T-helper 1 cell treated with Interleukin-12 subunit alpha and Interleukin-12 subunit beta and Interleukin-4 antibody, amounts not matched to agents 30 μg/mL and 1 μg/mL, for 36 hours (primary cell): ENCODE measurements at regions not wholly inside any gene's neighbourhood (a gene's known extent, or its start where the extent isn't known, plus 50 kb on each side); places are given as distances from the start of the nearest gene placed in this dataset.

ENCODE experiments used
- H3K27ac Mint-ChIP-seq: one replicate; pipeline ENCODE4 v1.8.0; 2021; ENCODE audit warnings: mild to moderate bottlenecking, mixed read lengths
- H3K27me3 Mint-ChIP-seq: one replicate; pipeline ENCODE4 v1.8.0; 2021; ENCODE audit warnings: low read depth, mixed read lengths
- H3K36me3 Mint-ChIP-seq: one replicate; pipeline ENCODE4 v1.8.0; 2021; ENCODE audit warnings: low read depth, mixed read lengths
- H3K4me1 Mint-ChIP-seq: one replicate; pipeline ENCODE4 v1.8.0; 2021; ENCODE audit warnings: low read depth, mixed read lengths
- H3K4me3 Mint-ChIP-seq: one replicate; pipeline ENCODE4 v1.8.0; 2021; ENCODE audit warnings: mild to moderate bottlenecking, moderate library complexity, mixed read lengths
- H3K9me3 Mint-ChIP-seq: one replicate; pipeline ENCODE4 v1.8.0; 2021; ENCODE audit warnings: mixed read lengths

DNA sequence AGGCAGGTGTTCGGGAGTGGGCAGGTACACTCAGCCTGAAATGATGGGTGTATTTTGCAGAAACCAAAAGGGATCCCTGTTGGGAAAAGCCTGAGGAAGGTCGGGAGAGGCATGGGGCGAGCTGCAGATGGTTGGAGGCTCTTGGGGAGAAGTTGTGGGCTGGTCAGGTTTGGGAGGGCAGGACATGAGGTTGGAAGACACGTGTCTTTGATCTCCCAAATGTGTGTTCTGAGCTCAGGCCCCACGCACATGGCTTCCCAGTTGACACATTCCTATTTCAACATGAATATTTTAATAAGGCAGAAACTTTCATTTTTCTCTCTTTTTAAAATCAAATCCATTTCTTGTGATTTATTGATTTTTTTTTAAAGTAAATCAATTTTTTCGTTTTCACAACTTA is 1003.3 kb downstream of the TBC1D22A start:
- Mint-ChIP-seq H3K9me3 (no peaks in the 10 kb centered on the region), H3K36me3 (no peaks in the 10 kb centered on the region), H3K27ac (no peak overlapping the region), H3K4me1 (no peaks in the 10 kb centered on the region), H3K27me3 (no peaks in the 10 kb centered on the region), H3K4me3 (no peak overlapping the region)

DNA sequence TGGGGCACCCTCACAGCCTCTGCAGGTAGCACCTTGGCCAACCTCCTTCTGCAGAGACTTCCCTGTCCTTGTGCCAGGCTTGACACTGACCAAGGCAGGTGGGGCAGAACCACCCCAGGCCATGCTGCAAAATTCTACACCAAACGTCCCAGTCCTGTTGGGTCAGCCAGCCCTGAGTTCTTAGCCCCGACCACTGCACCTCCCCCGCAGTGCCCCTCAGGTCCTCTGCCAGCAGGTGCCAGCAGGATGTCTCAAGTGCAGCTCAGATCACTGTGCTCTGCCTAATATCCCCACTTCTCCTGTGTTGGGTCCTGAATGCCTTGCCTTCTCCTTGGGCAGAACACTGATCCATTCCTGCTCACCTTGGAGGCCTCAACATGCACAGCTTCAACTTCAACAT is 999.7 kb downstream of the TBC1D22A start:
- H3K4me3 Mint-ChIP-seq: no peak overlapping the region
- H3K27me3 Mint-ChIP-seq: no peaks in the 10 kb centered on the region
- H3K27ac Mint-ChIP-seq: no peak overlapping the region
- no peaks in the 10 kb centered on the region for H3K9me3 Mint-ChIP-seq
- H3K4me1 Mint-ChIP-seq: no peaks in the 10 kb centered on the region
- H3K36me3 Mint-ChIP-seq: no peaks in the 10 kb centered on the region

DNA sequence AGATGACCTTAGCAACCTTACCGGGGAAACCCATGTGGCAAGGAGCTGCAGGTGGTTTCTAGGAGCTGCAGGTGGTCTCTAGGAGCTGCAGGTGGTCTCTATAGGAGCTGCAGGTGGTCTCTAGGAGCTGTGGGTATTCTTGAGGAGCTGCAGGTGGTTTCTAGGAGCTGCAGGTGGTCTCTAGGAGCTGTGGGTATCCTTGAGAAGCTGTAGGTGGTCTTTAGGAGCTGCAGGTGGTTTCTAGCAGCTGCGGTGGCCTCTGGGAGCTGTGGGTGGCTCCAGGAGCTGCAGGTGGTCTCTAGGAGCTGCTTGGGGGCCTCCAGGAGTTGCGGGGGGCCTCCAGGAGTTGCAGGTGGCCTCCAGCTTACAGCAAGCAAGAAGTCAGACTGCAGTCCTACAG is 997.5 kb downstream of the TBC1D22A start:
- Mint-ChIP-seq H3K4me3 (no peak overlapping the region), H3K9me3 (no peaks in the 10 kb centered on the region), H3K36me3 (no peaks in the 10 kb centered on the region), H3K27ac (no peak overlapping the region), H3K27me3 (no peaks in the 10 kb centered on the region), H3K4me1 (no peaks in the 10 kb centered on the region)

DNA sequence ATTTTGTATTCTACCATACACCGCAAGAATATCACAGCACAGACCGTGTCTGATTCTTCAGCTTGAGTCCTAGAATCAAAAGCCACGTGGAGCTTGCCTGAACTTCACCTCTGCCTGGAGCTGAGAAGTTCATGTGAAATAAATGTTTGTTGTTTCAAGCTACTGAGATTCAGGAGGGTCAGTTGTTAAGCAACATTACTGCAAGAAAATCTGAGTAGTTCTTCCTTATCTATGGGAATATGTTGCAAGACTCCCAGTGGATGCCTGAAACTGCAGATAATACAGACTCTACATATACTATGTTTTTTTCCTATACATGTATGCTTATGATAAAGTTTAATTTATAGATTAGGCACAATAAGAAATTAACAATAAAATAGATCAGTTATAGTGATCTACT is 995.3 kb downstream of the TBC1D22A start:
- H3K36me3 Mint-ChIP-seq: no peaks in the 10 kb centered on the region
- no peaks in the 10 kb centered on the region for H3K9me3 Mint-ChIP-seq
- no peak overlapping the region for H3K4me3 Mint-ChIP-seq
- no peaks in the 10 kb centered on the region for H3K4me1 Mint-ChIP-seq
- H3K27ac Mint-ChIP-seq: no peak overlapping the region
- no peaks in the 10 kb centered on the region for H3K27me3 Mint-ChIP-seq

DNA sequence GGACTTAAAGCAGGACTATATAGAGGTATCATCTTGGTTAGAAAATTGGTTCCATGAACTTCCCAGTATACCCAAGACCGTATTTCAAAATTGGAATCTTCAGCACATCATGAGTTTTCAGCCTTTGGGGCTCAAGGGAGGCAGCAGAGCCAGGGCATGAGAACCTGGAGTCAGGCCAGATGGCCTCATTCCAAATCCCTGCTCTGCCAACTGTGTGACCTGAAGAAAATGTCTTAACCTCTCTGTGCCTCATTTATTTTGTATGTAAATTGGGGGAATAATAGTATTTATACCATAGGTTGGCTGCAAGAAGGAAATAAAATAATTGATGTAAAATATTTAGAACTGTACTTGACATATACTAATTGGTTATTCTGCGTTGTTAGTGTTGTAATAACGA is 987.6 kb downstream of the TBC1D22A start:
- Mint-ChIP-seq H3K4me3 (no peak overlapping the region), H3K27me3 (peaks cover 3% of the 10 kb centered on the region), H3K36me3 (no peaks in the 10 kb centered on the region), H3K9me3 (no peaks in the 10 kb centered on the region), H3K4me1 (no peaks in the 10 kb centered on the region), H3K27ac (no peak overlapping the region)

DNA sequence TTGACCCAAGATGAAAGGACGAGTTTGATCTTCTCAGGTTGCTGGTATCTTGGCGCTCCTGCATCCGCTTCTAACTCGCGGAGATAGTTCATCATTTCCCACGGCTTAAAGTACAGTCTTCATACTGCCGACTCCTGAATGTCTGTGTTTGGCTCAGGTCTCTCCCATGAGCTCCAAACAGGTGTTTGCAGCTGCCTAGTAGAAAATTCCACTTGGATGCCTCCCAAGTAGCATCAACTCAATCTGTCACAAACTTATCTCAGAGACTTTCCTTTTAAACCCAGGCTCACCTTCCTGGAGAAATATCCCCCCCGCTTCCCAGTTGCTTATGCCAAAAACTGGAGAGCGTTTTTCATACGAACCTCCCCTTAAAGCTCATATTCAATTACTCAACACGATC is 986.5 kb downstream of the TBC1D22A start:
- H3K4me1 Mint-ChIP-seq: no peaks in the 10 kb centered on the region
- H3K36me3 Mint-ChIP-seq: no peaks in the 10 kb centered on the region
- H3K4me3 Mint-ChIP-seq: no peak overlapping the region
- H3K27ac Mint-ChIP-seq: no peak overlapping the region
- H3K27me3 Mint-ChIP-seq: peaks cover 3% of the 10 kb centered on the region
- no peaks in the 10 kb centered on the region for H3K9me3 Mint-ChIP-seq

DNA sequence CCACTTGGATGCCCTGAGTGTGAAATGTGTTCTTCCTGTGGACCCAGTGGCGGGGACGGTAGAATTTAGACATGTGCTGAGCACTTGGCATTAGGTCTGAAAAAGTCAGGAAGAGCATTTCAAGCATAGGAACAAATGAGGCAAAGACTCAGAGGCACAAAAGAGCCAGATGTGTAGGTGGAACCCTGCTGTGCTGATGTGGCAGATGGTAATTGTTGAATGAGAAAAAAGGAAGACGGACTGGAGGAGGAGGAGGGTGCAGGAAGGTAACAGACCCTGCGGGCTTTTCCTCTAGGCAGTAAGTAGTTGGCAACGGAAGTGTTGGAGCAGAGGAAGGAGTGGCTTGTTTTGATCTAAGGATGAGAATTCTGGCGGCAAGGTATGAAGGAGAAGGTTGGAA is 985.8 kb downstream of the TBC1D22A start:
- Mint-ChIP-seq H3K27me3 (peaks cover 3% of the 10 kb centered on the region), H3K27ac (no peak overlapping the region), H3K36me3 (no peaks in the 10 kb centered on the region), H3K9me3 (no peaks in the 10 kb centered on the region), H3K4me3 (no peak overlapping the region), H3K4me1 (no peaks in the 10 kb centered on the region)

DNA sequence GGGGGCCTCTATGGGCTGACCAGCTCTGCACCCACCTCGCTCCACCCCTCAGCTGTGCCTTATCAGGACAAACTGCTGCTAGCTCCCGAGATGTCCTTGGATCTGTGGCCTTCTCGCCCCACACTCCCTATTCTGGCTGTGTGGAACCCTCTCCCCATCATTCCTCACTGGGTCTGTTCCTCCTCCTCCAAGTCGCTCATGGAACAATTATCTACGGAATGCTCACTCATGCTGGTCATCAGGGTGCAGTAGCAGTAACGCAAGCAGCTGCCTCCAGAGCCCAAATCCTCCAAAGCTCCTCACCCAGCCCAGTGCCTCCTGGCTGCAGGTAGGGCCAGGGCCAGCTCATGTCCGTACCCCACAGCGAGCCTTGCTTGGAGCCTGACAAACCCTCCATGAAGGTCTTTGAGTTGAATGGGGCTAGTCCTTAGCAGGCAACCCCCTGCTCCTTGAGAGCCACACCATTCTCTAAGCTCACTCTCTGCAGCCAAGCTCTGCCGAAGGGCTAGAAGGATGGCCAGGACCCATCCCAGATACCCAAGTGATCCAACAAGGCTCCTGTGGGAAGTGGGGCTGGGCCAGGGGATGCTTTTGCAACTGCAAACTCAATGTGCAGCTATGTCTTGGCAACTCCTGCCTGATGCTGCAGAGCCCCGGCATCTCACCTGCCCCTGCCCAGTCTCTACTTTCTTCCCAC is 977.8 kb downstream of the TBC1D22A start:
- H3K4me3 Mint-ChIP-seq: no peak overlapping the region

DNA sequence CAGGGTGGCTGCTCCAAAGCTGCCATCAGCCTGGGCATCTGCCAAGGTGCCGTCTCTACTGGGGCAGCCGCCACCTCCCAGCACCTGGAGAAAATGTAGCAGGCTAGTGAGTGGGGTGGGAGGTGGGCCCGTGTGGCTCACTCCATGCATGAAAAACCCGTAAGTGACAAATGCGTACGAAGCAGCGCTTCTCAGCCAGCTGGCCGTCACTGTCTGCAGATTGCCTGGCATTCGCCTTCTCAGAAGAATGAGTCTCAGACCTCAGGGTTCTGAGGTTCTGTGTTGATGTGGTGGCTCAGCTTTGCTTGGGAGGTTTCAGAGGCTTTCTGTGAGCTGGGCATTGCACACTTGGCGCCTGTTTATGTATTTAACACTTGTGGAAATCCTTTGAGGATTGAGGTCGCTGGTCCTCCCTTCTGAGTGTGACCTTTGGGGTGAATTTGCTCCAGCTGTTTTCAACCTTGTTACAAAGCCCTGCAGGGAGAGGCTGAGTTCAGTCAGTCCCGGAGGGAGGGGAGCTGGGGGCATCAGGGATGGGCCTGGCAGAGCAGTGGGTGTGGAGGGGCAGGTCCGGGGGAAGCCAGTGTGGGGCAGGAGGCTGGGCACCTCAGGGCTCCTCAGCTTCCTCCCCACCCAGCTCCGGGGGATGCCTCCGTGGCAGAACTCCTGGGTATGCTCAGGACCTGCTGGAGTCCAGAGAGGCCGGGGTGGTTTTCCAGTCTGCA is 977.0 kb downstream of the TBC1D22A start:
- Mint-ChIP-seq H3K4me3 (no peak overlapping the region), H3K27ac (no peak overlapping the region), H3K36me3 (no peaks in the 10 kb centered on the region), H3K4me1 (no peaks in the 10 kb centered on the region), H3K9me3 (no peaks in the 10 kb centered on the region), H3K27me3 (no peaks in the 10 kb centered on the region)

More for the DNA sequence above, 977.8 kb downstream of the TBC1D22A start:
- H3K27ac Mint-ChIP-seq: no peak overlapping the region
- no peaks in the 10 kb centered on the region for H3K36me3 Mint-ChIP-seq
- H3K4me1 Mint-ChIP-seq: no peaks in the 10 kb centered on the region
- no peaks in the 10 kb centered on the region for H3K9me3 Mint-ChIP-seq
- no peaks in the 10 kb centered on the region for H3K27me3 Mint-ChIP-seq

DNA sequence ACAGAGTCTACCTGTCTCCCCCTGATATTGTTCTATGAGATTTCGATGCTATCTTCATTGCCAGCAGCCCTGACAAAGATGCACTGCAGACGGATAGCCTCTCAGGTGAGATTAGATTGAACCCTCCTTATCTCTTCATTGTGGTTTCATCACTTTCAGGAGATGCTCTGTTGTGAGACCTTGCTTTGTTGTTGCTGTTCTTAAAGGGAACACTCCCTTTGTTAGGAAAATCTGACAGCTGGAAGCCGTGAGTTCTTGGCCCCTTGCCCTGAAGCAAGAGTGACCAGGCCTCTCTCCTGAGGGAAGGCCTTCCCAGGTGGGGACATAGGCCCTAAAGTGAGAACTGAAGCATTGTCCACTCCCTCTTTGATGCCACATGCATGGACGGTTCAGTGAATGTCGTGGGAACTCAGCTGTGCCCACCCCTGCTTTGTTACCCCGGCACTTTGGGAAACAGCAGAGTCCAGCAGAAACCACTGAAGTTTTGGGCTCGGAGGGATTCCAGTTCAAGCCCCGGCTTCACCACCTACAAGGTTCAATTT is 976.1 kb downstream of the TBC1D22A start:
- H3K4me1 Mint-ChIP-seq: no peaks in the 10 kb centered on the region
- no peak overlapping the region for H3K27ac Mint-ChIP-seq
- H3K4me3 Mint-ChIP-seq: no peak overlapping the region
- no peaks in the 10 kb centered on the region for H3K36me3 Mint-ChIP-seq
- H3K27me3 Mint-ChIP-seq: no peaks in the 10 kb centered on the region
- H3K9me3 Mint-ChIP-seq: no peaks in the 10 kb centered on the region

DNA sequence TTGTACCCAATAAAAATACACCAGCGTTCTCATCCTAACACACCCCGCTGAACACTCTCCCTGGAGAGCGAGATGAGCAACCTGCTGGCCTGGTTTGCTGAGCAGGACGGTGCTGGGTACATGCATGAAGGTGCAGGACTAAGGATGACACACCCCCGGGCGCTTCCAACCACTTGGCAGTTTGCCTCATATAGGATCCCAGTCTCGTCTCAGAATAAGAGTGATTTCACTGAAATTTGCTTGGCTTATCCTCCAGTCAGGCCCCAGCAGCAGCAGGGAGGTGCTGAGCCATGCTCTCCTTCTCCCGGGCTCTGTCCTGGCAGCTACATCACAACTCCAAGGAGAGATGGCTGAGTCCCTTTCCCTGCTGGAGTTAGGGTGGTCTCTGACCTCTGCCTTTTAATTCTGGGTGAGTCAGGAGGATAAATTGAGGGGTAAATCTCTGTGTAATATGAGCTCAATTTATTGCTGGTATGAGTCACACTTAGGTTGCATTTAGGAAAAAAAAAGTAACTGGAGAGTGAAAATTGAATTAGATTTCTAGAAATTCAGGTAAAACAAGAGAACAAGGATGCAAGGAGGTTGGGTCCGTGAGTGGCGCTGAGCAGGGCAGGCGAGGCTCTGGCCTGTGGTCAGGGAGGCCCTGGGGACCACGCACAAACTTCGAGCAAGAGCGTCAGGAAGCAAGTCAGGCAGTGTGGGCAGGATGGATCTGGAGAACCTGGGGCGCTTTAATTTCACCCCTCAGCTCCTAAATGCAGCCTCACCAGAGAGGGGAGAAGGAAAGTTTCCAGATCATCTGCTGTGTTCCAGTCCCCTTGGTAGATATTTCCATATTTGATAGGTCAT is 974.0 kb downstream of the TBC1D22A start:
- Mint-ChIP-seq H3K9me3 (peaks cover 9% of the 10 kb centered on the region), H3K27me3 (no peaks in the 10 kb centered on the region), H3K4me1 (no peaks in the 10 kb centered on the region), H3K4me3 (no peak overlapping the region), H3K36me3 (no peaks in the 10 kb centered on the region), H3K27ac (no peak overlapping the region)

DNA sequence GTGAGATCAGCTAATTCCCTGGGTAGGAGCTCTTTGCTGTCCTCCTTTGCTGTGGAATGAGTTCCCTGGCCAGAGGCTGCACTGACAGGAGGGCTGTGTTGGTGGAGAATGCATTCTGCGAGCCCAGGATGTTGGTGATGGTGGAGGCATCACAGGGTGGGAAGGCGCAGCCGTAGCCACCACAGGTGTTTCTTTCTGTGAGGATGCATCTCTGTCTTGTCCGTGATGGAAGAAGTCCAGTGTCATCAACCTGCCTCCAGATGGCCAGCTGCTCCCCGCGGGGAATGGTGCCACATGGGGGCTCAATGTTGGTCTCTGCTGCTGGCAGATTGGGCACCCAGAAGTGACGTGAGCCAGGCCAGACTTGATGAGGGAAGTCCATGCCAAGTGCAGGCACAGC is 972.1 kb downstream of the TBC1D22A start:
- H3K36me3 Mint-ChIP-seq: no peaks in the 10 kb centered on the region
- H3K27me3 Mint-ChIP-seq: no peaks in the 10 kb centered on the region
- H3K4me3 Mint-ChIP-seq: no peak overlapping the region
- H3K9me3 Mint-ChIP-seq: peaks cover 9% of the 10 kb centered on the region
- H3K27ac Mint-ChIP-seq: no peak overlapping the region
- no peaks in the 10 kb centered on the region for H3K4me1 Mint-ChIP-seq

DNA sequence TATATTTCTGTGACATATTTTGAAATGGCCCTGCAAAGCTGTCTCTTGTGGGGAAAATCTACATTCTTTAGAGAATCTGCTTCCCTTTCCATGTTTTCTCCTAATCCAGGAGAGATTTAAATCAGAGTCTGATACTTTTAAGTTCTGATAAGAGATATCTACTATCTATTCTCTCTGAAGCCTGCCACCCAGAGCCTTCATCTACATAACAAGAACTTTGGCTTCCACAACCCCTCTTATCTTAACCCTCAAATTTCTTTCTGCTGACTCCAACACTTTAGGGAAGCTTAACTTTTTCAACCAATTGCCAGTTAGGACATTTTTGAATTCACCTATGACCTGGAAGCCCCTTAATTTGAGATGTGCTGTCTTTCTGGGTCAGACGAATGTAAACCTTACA is 965.2 kb downstream of the TBC1D22A start:
- no peaks in the 10 kb centered on the region for H3K36me3 Mint-ChIP-seq
- H3K27me3 Mint-ChIP-seq: no peaks in the 10 kb centered on the region
- H3K27ac Mint-ChIP-seq: no peak overlapping the region
- peaks cover 7% of the 10 kb centered on the region for H3K9me3 Mint-ChIP-seq
- H3K4me1 Mint-ChIP-seq: no peaks in the 10 kb centered on the region
- H3K4me3 Mint-ChIP-seq: no peak overlapping the region

DNA sequence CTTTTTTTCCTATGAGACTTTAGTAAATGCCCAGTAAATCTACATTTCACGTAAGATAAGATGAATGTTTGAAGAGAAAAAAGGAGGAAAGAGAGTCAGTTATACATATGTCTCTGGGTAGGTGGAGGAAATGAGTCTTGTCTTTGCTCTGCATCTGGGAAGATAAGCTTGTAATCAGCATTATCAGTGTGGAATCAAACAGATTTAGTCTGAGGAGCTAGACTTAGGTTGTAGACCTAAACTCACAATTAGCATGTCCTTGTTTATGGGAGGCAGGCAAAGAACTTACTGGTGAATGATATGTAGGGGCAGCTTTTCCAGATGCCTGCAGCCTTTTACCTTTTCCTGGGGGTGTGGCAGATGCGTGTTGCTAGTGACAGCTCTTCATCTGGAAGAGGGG is 962.3 kb downstream of the TBC1D22A start:
- Mint-ChIP-seq H3K9me3 (no peaks in the 10 kb centered on the region), H3K27ac (no peak overlapping the region), H3K4me1 (no peaks in the 10 kb centered on the region), H3K27me3 (no peaks in the 10 kb centered on the region), H3K36me3 (no peaks in the 10 kb centered on the region), H3K4me3 (no peak overlapping the region)
